Loucy (cell line): ENCODE measurements at regions not wholly inside any gene's neighbourhood (a gene's known extent, or its start where the extent isn't known, plus 50 kb on each side); places are given as distances from the start of the nearest gene placed in this dataset.

Experiments
- CTCF ChIP-seq: fragments of 200-600 bp; sonication (generic); conservative IDR thresholded peaks from 2 replicates; pipeline ENCODE4 v1.5.1; 2014; ENCODE audit warnings: mild to moderate bottlenecking, antibody characterized with exemption, low read length
- EZH2phosphoT487 ChIP-seq: fragments of 200-600 bp; IDR thresholded peaks from 2 replicates; pipeline ENCODE4 v1.6.1; 2018; ENCODE audit warnings: antibody characterized with exemption, mild to moderate bottlenecking, moderate library complexity, borderline replicate concordance

- TF ChIP-seq CTCF (no peak), EZH2phosphoT487 (no peak)
Measured at GRCh38 chr3:110811050-110811449, 260.6 kb upstream of the NECTIN3 start.
